HG02981 (cell line): ENCODE measurements at regions not wholly inside any gene's neighbourhood (a gene's known extent, or its start where the extent isn't known, plus 50 kb on each side); places are given as distances from the start of the nearest gene placed in this dataset.

ENCODE experiments used
- ATAC-seq: cut with Tn5 transposase; IDR thresholded peaks from one replicate; pipeline ENCODE4 v1.9.1; 2021; ENCODE audit warnings: mild to moderate bottlenecking, moderate library complexity; ENCODE audit not compliant: unreplicated experiment

- ATAC-seq, result no peak
Measured at GRCh38 chr12:107543841-107544240, 141.8 kb upstream of the PWP1 start.

DNA sequence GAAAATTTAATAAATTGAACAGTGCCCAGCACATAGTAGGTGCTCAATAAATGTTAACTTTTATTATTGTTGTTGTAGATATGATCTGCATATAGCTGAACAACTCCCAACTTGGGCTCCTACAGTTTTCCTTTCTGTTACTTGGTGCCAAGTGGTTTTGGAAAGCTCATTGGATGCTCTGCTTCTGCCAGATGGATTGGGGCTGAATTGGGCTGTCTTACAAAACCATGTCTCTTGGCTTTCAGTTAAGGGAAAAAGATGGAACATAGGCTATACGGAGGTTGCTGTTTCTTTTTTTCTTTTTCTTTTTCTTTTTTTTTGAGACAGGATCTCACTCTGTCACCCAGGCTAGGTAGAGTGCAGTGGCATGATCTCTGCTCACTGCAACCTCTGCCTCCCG lies 140.7 kb upstream of the PWP1 start:
- ATAC-seq, result no peak

- no peak for ATAC-seq
Measured at GRCh38 chr12:107545737-107546353, 139.8 kb upstream of the PWP1 start.

DNA sequence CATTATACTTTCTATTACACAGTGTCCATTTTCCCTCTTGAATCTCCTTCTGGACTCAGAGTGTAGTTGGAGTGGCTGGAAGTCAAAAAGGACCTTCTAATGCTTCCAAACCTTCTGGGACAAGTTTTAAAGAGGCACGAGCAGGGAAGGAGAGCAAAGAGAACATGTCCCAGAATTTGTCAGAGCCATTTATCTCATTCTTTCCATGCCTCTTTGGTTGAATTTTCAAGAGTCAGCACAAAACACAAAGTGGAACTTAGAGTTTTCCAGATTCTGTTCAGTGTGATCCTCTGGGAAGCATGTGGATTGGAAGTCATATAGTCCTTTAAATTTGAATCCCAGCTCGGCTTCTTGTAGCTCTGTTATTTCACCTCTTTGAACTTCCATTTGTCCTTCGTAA lies 138.2 kb upstream of the PWP1 start:
- no peak for ATAC-seq

GRCh38 chr12:107549651-107550480 lies 135.7 kb upstream of the PWP1 start:
- ATAC-seq, result no peak

- ATAC-seq, result no peak
Measured at GRCh38 chr12:107551434-107551833, 134.2 kb upstream of the PWP1 start.

- no peak for ATAC-seq
Measured at GRCh38 chr12:107552263-107552662, 133.3 kb upstream of the PWP1 start.

- no peak for ATAC-seq
Measured at GRCh38 chr12:107553211-107553765, 132.3 kb upstream of the PWP1 start.

DNA sequence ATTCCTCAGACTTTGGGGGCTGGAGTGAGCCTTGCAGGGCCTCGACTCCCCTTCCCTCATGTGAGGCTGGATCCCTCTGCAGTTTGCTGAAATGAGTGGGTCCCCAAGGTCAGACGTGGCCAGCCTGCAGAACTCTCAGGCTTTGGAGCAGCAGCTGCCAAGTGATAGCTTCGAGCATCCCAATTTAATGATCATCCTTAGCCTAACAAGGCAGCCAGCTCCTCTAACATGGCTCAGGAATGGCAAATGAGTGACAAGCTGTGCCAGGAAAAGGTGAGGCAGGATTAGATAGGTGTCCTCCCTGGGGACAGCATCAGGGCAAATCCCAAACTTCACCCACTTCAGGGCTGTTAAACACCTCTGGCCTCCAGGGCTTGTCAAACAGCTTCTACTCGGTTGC lies 130.7 kb upstream of the PWP1 start:
- ATAC-seq, result no peak

DNA sequence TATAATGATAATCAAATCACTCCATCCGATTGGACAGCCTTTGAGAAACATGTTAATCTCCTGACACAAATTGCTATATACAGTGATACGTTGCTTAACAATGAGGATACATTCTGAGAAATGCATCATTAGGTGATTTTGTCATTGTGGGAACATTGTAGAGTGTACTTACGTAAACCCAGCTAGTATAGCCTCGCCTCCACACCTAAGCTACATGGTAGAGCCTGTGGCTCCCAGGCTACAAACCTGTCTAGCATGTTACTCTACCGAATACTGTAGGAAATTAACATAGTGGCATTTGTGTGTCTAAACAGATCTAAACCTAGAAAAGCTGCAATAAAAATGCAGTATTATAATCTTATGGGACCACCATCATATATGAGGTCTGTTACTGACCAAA lies 128.6 kb upstream of the PWP1 start:
- ATAC-seq, result no peak

- no peak for ATAC-seq
Measured at GRCh38 chr12:107557589-107558100, 128.0 kb upstream of the PWP1 start.

GRCh38 chr12:107558141-107558815 lies 127.3 kb upstream of the PWP1 start:
- no peak for ATAC-seq

- ATAC-seq, result no peak
Measured at GRCh38 chr12:107558816-107559382, 126.7 kb upstream of the PWP1 start.

- ATAC-seq, result no peak
Measured at GRCh38 chr12:107560165-107560898, 125.3 kb upstream of the PWP1 start.

- no peak for ATAC-seq
Measured at GRCh38 chr12:107560899-107561285, 124.7 kb upstream of the PWP1 start.

- no peak for ATAC-seq
Measured at GRCh38 chr12:107564946-107565345, 120.7 kb upstream of the PWP1 start.

GRCh38 chr12:107565551-107565950 lies 120.0 kb upstream of the PWP1 start:
- ATAC-seq, result no peak

DNA sequence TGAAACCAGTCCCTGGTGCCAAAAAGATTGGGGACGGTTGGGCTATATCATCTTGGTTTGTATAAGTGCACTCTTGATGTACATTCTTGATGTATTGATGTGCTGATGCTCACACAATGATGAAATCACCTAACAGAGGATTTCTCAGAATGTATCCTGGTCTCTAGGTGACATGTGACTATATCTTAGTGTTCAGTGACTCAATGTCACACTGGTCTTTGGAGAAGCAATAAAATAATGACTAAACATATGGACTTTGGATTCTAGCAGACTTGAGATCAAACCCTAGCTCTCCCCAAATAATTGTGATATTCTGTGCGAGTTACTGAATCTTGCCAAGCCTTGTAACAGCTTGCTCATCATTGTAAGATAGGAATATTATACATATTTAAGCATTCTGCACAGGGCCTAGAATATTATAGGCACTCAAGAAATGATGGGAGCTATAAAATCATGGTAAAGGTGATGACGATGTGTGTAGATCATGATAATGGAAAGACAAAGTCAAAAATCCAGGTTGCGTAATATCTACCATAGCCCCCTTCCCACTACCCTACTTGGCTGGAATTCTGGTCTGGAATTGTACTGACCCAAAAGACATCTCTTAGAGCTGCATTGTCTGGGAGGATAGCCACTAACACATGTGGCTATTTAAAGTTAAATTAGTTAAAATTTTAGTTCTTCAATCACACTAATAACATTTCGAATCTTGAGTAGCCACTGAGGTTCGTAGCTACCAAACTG lies 117.6 kb upstream of the PWP1 start:
- ATAC-seq, result no peak

DNA sequence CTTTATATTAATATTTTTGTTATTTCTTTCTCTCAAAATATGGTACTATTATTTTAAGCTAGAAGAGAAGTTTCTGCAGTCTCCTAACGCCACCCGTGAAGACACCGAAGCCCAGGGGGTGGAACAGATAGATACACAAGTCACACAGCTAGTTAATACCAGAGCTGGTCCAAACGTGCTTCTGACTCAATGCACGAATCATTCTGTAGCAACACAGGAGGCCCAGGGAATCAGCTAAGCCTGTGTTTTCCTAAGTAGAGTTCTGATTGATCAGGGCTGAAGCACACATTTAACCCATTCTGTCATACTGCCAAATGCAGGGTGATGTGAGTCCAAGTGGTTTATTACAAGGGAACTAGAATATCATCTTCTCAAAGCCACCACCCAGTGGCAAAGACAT lies 116.9 kb upstream of the PWP1 start:
- ATAC-seq, result no peak

DNA sequence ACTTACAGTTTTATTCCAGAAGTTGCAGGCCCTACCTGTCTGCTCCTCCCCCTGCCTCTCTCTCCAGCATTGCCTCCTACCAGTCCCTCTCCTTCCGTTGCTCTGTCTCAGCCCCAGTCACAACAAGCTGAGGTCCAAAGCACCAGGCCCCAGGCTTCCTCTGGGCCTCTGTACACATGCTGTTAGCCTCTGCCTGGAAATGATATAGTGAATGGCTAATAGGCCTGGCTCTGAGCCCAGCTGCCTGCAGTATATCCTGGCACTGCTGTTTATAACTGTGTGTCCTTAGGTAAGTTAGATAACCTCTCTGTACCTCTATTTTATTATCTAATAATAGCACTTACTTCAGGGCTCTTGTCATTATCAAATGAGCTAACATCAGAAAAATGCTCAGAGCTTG lies 114.9 kb upstream of the PWP1 start:
- no peak for ATAC-seq
